Activated T-cell treated with anti-CD3 and anti-CD28 coated beads, Interleukin-2, amount 50 U/mL, for 24 hours (primary cell): ENCODE measurements at regions not wholly inside any gene's neighbourhood (a gene's known extent, or its start where the extent isn't known, plus 50 kb on each side); places are given as distances from the start of the nearest gene placed in this dataset.

Experiments
- DNase-seq: peaks from one replicate; pipeline ENCODE4 v3.0.0-alpha.2; 2020
- H3K27ac Mint-ChIP-seq: 2 replicates; pipeline ENCODE4 v1.8.0; 2020; ENCODE audit warnings: mild to moderate bottlenecking, mixed read lengths
- H3K27me3 Mint-ChIP-seq: 2 replicates; pipeline ENCODE4 v1.8.0; 2020; ENCODE audit warnings: mixed read lengths
- H3K36me3 Mint-ChIP-seq: 2 replicates; pipeline ENCODE4 v1.8.0; 2020; ENCODE audit warnings: low read depth, mixed read lengths
- H3K4me1 Mint-ChIP-seq: 2 replicates; pipeline ENCODE4 v1.8.0; 2020; ENCODE audit warnings: low read depth, mixed read lengths
- H3K4me3 Mint-ChIP-seq: 2 replicates; pipeline ENCODE4 v1.8.0; 2020; ENCODE audit warnings: mild to moderate bottlenecking, moderate library complexity, mixed read lengths
- H3K9me3 Mint-ChIP-seq: 2 replicates; pipeline ENCODE4 v1.8.0; 2020; ENCODE audit warnings: mixed read lengths

DNA sequence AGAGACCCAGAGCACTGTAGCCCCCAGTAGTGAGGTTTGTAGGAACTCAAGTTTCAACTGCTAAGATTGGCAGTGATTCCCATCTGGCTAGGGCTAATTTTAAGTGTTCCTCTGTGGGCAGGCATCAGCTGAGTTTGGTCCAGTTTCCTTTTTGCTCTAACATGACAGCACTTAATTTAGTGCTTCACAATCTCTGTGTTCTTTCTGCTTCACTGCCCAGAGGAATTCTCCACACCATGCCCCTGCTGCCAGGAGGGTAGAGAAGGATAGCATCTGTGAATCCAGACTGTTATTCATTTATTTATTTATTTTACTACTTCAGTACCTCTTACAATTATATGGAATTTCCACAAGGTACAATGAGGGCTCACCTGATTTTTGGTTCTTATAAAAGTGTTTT lies 549.9 kb upstream of the FSIP2 start:
- Mint-ChIP-seq H3K27me3 (no peaks in the 10 kb centered on the region), H3K4me3 (no peak overlapping the region), H3K27ac (no peak overlapping the region), H3K4me1 (no peaks in the 10 kb centered on the region), H3K9me3 (peaks cover 17% of the 10 kb centered on the region), H3K36me3 (no peaks in the 10 kb centered on the region)
- DNase-seq, result no peak

- no peak overlapping the region for H3K27ac Mint-ChIP-seq
- no peak for DNase-seq
- no peak overlapping the region for H3K4me3 Mint-ChIP-seq
- peaks cover 1% of the 10 kb centered on the region for H3K9me3 Mint-ChIP-seq
- no peaks in the 10 kb centered on the region for H3K27me3 Mint-ChIP-seq
- no peaks in the 10 kb centered on the region for H3K36me3 Mint-ChIP-seq
- H3K4me1 Mint-ChIP-seq, result no peaks in the 10 kb centered on the region
Measured at GRCh38 chr2:185201063-185201462, 537.5 kb upstream of the FSIP2 start.

- H3K27ac Mint-ChIP-seq, result no peak overlapping the region
- no peak overlapping the region for H3K4me3 Mint-ChIP-seq
- no peak for DNase-seq
- H3K36me3 Mint-ChIP-seq, result no peaks in the 10 kb centered on the region
- H3K27me3 Mint-ChIP-seq, result no peaks in the 10 kb centered on the region
- H3K9me3 Mint-ChIP-seq, result peaks cover 2% of the 10 kb centered on the region
- H3K4me1 Mint-ChIP-seq, result no peaks in the 10 kb centered on the region
Measured at GRCh38 chr2:185202381-185202780, 536.2 kb upstream of the FSIP2 start.

- Mint-ChIP-seq H3K4me3 (no peak overlapping the region), H3K27me3 (no peaks in the 10 kb centered on the region), H3K27ac (no peak overlapping the region), H3K36me3 (no peaks in the 10 kb centered on the region), H3K4me1 (no peaks in the 10 kb centered on the region), H3K9me3 (peaks cover 2% of the 10 kb centered on the region)
- DNase-seq, result no peak
Measured at GRCh38 chr2:185202945-185203528, 535.6 kb upstream of the FSIP2 start.

DNA sequence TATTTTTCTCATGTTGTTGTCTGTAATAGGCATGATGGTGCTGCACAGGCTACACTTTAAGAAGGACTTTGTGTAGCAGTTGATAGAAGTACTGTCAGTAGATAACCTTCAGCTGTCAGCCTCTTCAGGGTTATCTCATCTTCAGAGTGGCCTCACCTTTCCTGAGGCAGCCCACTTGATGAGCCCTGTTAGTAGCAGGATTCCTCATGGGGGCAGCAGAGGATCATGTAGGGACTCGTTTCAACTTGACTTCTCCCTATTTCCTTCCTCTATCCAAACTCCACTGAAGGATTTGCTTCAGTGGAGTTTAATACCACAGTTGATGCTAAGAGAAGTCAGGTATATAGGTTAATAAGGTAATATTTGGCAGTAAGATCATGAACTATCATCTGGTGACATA lies 530.3 kb upstream of the FSIP2 start:
- no peaks in the 10 kb centered on the region for H3K27me3 Mint-ChIP-seq
- no peak for DNase-seq
- H3K9me3 Mint-ChIP-seq, result peaks cover 2% of the 10 kb centered on the region
- H3K4me3 Mint-ChIP-seq, result no peak overlapping the region
- H3K4me1 Mint-ChIP-seq, result no peaks in the 10 kb centered on the region
- H3K36me3 Mint-ChIP-seq, result no peaks in the 10 kb centered on the region
- H3K27ac Mint-ChIP-seq, result no peak overlapping the region

GRCh38 chr2:185215497-185215896 lies 523.1 kb upstream of the FSIP2 start:
- DNase-seq, result no peak
- no peaks in the 10 kb centered on the region for H3K27me3 Mint-ChIP-seq
- H3K36me3 Mint-ChIP-seq, result no peaks in the 10 kb centered on the region
- H3K9me3 Mint-ChIP-seq, result peaks cover 9% of the 10 kb centered on the region
- no peak overlapping the region for H3K27ac Mint-ChIP-seq
- H3K4me3 Mint-ChIP-seq, result no peak overlapping the region
- H3K4me1 Mint-ChIP-seq, result no peaks in the 10 kb centered on the region

- no peak for DNase-seq
- no peak overlapping the region for H3K4me3 Mint-ChIP-seq
- peaks cover 9% of the 10 kb centered on the region for H3K9me3 Mint-ChIP-seq
- H3K4me1 Mint-ChIP-seq, result no peaks in the 10 kb centered on the region
- H3K27me3 Mint-ChIP-seq, result no peaks in the 10 kb centered on the region
- no peaks in the 10 kb centered on the region for H3K36me3 Mint-ChIP-seq
- no peak overlapping the region for H3K27ac Mint-ChIP-seq
Measured at GRCh38 chr2:185219981-185220380, 518.6 kb upstream of the FSIP2 start.

DNA sequence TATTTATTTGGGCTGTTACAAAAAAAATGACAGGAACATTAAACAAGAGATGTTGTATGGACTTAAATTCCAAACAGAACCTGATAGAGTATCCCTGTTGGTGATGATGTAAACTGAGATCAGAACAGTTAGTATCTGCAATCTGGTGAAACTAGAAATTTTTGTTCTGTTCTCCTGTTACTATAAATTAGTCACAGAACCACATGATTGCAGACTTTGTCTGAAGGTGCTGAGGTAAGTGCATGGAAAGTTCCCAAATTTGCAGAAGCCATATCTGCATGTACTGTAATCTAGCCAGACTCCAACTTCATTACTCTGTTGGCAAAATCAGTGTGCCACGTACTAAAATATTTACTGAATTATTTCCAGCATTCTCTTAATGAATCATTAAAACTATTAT lies 516.3 kb upstream of the FSIP2 start:
- Mint-ChIP-seq H3K4me1 (no peaks in the 10 kb centered on the region), H3K36me3 (no peaks in the 10 kb centered on the region), H3K9me3 (peaks cover 9% of the 10 kb centered on the region), H3K4me3 (no peak overlapping the region), H3K27ac (no peak overlapping the region), H3K27me3 (no peaks in the 10 kb centered on the region)
- DNase-seq, result no peak

DNA sequence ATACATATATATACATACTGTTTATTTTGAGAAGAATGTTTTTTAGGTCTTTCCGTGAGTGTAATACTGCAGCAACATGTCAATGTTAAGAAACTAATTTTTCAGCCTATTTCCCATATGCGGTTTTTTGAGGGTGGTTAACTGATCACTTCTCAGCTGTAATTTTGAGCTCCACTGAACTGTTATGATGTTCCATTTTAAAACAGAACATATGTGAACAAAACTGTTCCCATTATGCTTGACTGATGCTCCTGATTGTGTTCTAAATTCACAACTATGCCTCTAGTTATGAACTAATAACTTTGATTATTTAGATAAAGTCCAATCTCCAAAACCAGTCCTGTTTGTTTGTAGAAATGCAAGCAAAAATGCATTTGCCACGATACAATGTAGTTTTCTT lies 511.2 kb upstream of the FSIP2 start:
- no peak for DNase-seq
- Mint-ChIP-seq H3K36me3 (no peaks in the 10 kb centered on the region), H3K9me3 (peaks cover 6% of the 10 kb centered on the region), H3K27me3 (no peaks in the 10 kb centered on the region), H3K27ac (no peak overlapping the region), H3K4me1 (no peaks in the 10 kb centered on the region), H3K4me3 (no peak overlapping the region)

GRCh38 chr2:185239491-185239890 lies 499.1 kb upstream of the FSIP2 start:
- H3K4me3 Mint-ChIP-seq, result no peak overlapping the region
- no peak overlapping the region for H3K27ac Mint-ChIP-seq
- no peaks in the 10 kb centered on the region for H3K27me3 Mint-ChIP-seq
- H3K9me3 Mint-ChIP-seq, result peaks cover 6% of the 10 kb centered on the region
- H3K36me3 Mint-ChIP-seq, result no peaks in the 10 kb centered on the region
- H3K4me1 Mint-ChIP-seq, result no peaks in the 10 kb centered on the region
- no peak for DNase-seq

DNA sequence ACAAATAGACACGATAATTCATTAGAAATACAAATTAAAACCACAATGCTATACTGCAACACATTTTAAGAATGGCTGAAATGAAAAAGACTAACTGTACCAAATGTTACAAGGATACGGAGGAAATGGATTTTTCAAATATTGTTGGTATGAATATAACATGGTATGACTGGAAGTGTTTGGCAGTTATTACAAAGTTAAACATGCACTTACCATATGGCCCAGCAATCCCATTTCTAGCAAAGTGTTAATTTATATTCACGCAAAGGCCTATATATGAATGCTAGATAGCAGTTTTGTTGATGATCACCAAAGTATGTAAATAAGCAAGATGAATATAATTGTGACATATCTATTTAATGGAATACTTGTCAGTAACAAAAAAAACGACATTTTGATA lies 497.8 kb upstream of the FSIP2 start:
- Mint-ChIP-seq H3K27ac (no peak overlapping the region), H3K36me3 (no peaks in the 10 kb centered on the region), H3K4me1 (no peaks in the 10 kb centered on the region), H3K27me3 (no peaks in the 10 kb centered on the region), H3K9me3 (peaks cover 7% of the 10 kb centered on the region), H3K4me3 (no peak overlapping the region)
- DNase-seq, result no peak

- Mint-ChIP-seq H3K4me1 (no peaks in the 10 kb centered on the region), H3K27me3 (no peaks in the 10 kb centered on the region), H3K9me3 (peaks cover 8% of the 10 kb centered on the region), H3K4me3 (no peak overlapping the region), H3K27ac (no peak overlapping the region), H3K36me3 (no peaks in the 10 kb centered on the region)
- no peak for DNase-seq
Measured at GRCh38 chr2:185241556-185241955, 497.0 kb upstream of the FSIP2 start.

DNA sequence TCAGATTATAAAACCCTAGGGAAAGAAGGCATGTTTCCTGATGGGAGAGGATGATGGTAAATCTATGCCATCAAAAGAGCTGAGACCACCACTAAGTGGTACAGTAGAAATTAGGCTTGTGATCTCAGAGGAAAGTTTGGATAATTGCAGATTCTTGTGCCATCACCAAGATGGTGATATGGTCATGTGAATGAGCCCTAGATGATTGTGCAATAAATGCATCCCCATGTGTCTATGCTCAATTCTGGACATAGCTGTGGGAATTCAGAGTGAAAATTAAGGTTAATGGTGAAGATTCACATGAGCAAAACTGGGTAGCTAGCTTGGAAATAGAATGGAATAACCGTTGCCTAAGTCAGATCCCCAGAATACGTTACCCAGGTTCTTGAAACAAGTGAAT lies 496.1 kb upstream of the FSIP2 start:
- Mint-ChIP-seq H3K27ac (no peak overlapping the region), H3K4me3 (no peak overlapping the region), H3K27me3 (no peaks in the 10 kb centered on the region), H3K9me3 (peaks cover 4% of the 10 kb centered on the region), H3K4me1 (no peaks in the 10 kb centered on the region), H3K36me3 (no peaks in the 10 kb centered on the region)
- DNase-seq, result no peak

GRCh38 chr2:185245216-185245615 lies 493.4 kb upstream of the FSIP2 start:
- no peak for DNase-seq
- H3K27me3 Mint-ChIP-seq, result no peaks in the 10 kb centered on the region
- no peak overlapping the region for H3K27ac Mint-ChIP-seq
- no peaks in the 10 kb centered on the region for H3K36me3 Mint-ChIP-seq
- no peaks in the 10 kb centered on the region for H3K4me1 Mint-ChIP-seq
- no peak overlapping the region for H3K4me3 Mint-ChIP-seq
- peaks cover 3% of the 10 kb centered on the region for H3K9me3 Mint-ChIP-seq

DNA sequence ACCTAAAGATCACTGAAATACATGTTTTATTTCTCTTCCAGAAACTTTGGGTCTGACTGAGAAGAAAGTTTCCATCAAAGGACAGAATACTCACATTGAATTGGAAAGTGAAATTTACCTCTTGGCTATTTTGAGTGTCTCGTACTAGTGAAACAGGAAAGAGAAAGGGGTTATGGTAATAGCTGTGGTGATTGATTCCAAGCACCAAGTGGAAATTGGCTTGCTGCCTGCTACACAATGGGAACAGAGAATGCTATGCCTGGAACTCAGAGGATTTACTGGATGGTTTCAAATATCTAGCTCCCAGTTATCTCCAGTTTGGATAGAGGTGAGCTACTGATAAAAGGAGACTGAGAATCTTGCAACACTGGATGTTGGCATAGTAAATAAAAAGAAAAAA lies 492.8 kb upstream of the FSIP2 start:
- DNase-seq, result no peak
- Mint-ChIP-seq H3K9me3 (peaks cover 3% of the 10 kb centered on the region), H3K36me3 (no peaks in the 10 kb centered on the region), H3K27ac (no peak overlapping the region), H3K27me3 (no peaks in the 10 kb centered on the region), H3K4me3 (no peak overlapping the region), H3K4me1 (no peaks in the 10 kb centered on the region)

DNA sequence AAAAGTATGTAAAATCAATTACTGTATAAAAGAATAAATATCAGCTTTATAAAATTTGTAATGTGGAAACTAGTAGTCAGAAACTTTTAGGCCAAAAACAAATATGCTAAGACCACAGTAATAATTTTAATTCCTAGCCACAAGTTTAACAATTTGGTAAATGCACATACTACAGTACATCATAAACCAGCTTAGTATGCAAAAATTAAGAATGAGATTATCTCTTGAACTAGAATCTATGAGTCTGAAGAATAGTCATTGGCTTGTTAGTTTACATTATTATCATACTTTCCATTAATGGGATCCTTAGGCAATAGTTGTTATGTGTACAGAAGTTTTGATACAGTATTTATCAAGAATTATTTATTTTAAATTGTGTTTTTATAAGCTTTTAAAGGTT lies 491.9 kb upstream of the FSIP2 start:
- Mint-ChIP-seq H3K27ac (no peak overlapping the region), H3K9me3 (peaks cover 3% of the 10 kb centered on the region)

More for the DNA sequence above, 491.9 kb upstream of the FSIP2 start:
- H3K4me1 Mint-ChIP-seq, result no peaks in the 10 kb centered on the region
- H3K36me3 Mint-ChIP-seq, result no peaks in the 10 kb centered on the region
- no peak for DNase-seq
- H3K4me3 Mint-ChIP-seq, result no peak overlapping the region
- H3K27me3 Mint-ChIP-seq, result no peaks in the 10 kb centered on the region
